NCI-H2171 (cell line): ENCODE measurements at regions not wholly inside any gene's neighbourhood (a gene's known extent, or its start where the extent isn't known, plus 50 kb on each side); places are given as distances from the start of the nearest gene placed in this dataset.

Experiments
- DNase-seq: peaks from one replicate; lab custom pipeline; 2025; lab: John Stamatoyannopoulos, UW

DNA sequence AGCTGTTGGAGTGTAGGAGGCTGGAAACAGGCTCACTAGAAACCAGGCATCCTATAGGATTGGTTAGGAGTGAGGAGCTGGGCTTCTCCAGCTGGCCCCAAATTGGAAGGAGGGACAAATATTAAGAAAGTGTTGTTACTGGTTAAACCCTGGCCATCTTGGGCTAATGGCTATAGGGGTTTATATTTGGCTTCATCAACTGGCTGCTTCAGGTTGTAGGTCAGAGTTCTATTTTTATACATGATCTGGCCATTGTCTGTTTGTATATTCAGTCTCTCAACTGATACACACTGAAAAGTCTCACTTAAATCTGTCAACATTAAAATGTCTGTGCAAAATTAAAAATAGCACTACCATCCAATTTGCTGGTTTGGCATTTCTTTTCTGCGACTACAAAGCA is 70.2 kb upstream of the ARRDC4 start:
- DNase-seq = no peak

GRCh38 chr15:97892167-97892938 is 68.2 kb upstream of the ARRDC4 start:
- DNase-seq = no peak

DNA sequence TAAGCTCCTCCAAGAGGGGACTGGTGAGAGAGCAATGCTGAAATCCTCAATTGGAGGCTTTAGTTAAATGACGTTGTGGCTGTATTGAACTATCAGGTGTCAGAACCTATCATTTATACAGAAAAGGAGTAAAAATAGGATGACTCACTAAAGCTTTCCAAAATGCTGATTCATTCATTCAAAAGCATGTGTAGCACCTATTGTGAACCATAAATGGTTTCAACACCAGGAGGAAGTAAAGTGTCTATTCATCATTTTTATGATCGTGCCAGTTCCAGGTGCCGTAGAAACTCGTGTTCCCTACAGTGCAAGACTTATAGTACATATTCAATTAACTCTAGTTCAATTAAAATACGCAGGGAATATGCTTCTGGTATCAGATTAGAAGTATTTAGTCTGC is 66.5 kb upstream of the ARRDC4 start:
- no peak for DNase-seq

- no peak for DNase-seq
Measured at GRCh38 chr15:97899981-97900380, 60.5 kb upstream of the ARRDC4 start.

GRCh38 chr15:97902140-97902780 is 58.2 kb upstream of the ARRDC4 start:
- no peak for DNase-seq

- DNase-seq = no peak
Measured at GRCh38 chr15:97903560-97903959, 56.9 kb upstream of the ARRDC4 start.

DNA sequence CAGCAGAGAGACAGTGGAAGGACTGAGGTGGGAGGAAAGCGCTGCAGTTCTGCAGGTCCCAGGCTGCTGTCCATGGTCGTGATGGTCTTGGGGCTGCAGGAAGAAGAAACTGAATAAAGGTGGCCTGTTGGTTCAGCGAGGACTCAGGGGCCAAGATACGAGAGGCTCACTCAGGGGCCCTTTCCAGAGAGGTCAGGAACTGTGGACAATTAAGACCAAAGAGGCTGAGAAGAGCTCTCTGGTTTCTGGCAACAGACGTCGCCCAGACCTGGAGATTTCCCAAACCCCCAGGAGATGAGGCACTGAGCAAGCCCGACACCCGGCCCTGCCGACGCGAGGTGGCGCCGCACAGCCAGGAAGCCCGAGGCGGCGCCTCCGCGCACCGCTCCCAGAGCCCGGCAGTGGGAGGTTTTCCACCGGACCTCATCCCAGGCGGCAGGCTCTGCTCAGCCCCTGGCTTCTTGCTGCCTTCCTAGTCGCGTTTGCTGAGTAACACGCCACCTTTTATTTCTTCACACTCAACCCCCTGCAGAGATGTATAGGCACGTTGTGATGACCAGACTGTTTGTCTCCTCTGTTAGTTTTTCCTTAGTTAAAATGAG is 56.4 kb upstream of the ARRDC4 start:
- DNase-seq = peak; percentile 13

DNA sequence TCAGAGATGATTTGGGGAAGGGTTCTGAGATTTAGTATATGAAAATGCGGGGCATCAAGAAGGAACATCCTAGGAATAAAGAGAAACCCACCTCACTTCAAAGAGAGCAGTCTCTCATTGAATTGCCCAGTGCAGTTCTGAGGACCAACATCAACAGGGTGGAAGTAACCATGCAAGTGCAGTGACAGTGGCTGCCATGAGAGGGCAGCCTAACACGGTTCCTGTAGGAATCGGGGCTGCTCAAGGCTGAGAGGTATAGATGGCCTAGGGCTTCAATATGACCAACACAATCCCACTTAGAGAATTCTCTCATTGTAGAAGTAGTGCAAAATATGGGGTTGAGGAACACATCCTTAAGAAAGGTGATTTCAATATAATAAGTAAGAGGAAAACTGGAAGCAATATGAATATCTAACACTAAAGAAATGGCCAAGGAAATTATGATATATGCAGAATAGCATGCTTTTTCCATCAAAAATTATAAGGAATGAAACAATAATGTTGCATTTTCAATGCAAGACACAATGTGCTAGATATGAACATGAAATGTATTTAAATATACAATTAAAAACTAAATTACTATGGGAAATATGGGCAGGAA is 51.1 kb upstream of the ARRDC4 start:
- peak; percentile 25 for DNase-seq
